Activated T-cell treated with anti-CD3 and anti-CD28 coated beads, Interleukin-2, amount 50 U/mL, for 72 hours (primary cell): ENCODE measurements at regions not wholly inside any gene's neighbourhood (a gene's known extent, or its start where the extent isn't known, plus 50 kb on each side); places are given as distances from the start of the nearest gene placed in this dataset.

Experiments used
- ATAC-seq, 2 donors: fragments of 150-1000 bp; cut with Tn5 transposase; replicated peaks in 1 of 2; 2 replicates each; pipeline ENCODE4 v1.10.0; 2021; ENCODE audit warnings: moderate library complexity in 2 of 2, mild to moderate bottlenecking in 1 of 2
- DNase-seq, 2 donors: peaks; one replicate each; pipeline ENCODE4 v3.0.0; 2021 to 2022; ENCODE audit warnings: mixed read lengths in 1 of 2
- H3K27ac Mint-ChIP-seq: one replicate; pipeline ENCODE4 v1.8.0; 2022; ENCODE audit warnings: mild to moderate bottlenecking, moderate library complexity, mixed read lengths
- H3K27me3 Mint-ChIP-seq: one replicate; pipeline ENCODE4 v1.8.0; 2022; ENCODE audit warnings: low read depth, mixed read lengths
- H3K36me3 Mint-ChIP-seq, 2 donors: one replicate each; pipeline ENCODE4 v1.8.0; 2022; ENCODE audit warnings: mixed read lengths in 2 of 2, mild to moderate bottlenecking in 1 of 2; ENCODE audit not compliant: insufficient read depth in 2 of 2
- H3K4me1 Mint-ChIP-seq: one replicate; pipeline ENCODE4 v1.8.0; 2022; ENCODE audit warnings: low read depth, mixed read lengths
- H3K4me3 Mint-ChIP-seq, 2 donors: one replicate each; pipeline ENCODE4 v1.8.0; 2022; ENCODE audit warnings: mild to moderate bottlenecking in 2 of 2, mixed read lengths in 2 of 2, moderate library complexity in 2 of 2
- H3K9me3 Mint-ChIP-seq, 2 donors: one replicate each; pipeline ENCODE4 v1.8.0; 2022; ENCODE audit warnings: mixed read lengths in 2 of 2

GRCh38 chr3:104855702-104856101 lies 511.0 kb upstream of the ALCAM start:
- no peak for DNase-seq
- Mint-ChIP-seq H3K9me3 (peaks cover 0 to 2% of the 10 kb centered on the region in 2 donors), H3K4me3 (no peak overlapping the region), H3K4me1 (no peaks in the 10 kb centered on the region), H3K27ac (no peak overlapping the region), H3K36me3 (no peaks in the 10 kb centered on the region), H3K27me3 (no peaks in the 10 kb centered on the region)
- no peak for ATAC-seq

- no peaks in the 10 kb centered on the region for H3K4me1 Mint-ChIP-seq
- H3K9me3 Mint-ChIP-seq: no peaks in the 10 kb centered on the region
Measured at GRCh38 chr3:104856741-104857140, 510.0 kb upstream of the ALCAM start.

DNA sequence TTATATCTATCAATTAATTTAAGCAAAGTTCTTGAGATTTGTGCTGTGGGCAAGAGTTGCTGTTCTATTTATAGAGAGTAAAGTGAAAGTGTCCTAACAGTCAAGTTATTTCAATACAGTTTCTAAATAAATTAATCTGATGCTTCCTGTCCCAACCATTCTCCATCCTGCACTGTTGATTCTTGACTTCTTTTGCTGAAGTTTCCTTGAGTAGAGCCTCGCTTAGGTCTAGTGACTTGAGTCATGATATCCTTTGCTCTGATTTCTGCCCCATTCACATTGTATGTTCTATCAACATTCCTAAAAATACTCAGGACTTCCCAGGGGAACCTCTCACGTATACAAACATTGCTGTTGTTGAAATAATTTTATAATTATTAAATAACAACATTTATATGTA lies 498.4 kb upstream of the ALCAM start:
- DNase-seq (no peak), ATAC-seq (no peak)
- H3K36me3 Mint-ChIP-seq: no peaks in the 10 kb centered on the region
- peaks cover 6% of the 10 kb centered on the region for H3K27me3 Mint-ChIP-seq
- no peaks in the 10 kb centered on the region for H3K4me1 Mint-ChIP-seq
- no peak overlapping the region for H3K4me3 Mint-ChIP-seq
- H3K27ac Mint-ChIP-seq: no peak overlapping the region
- H3K9me3 Mint-ChIP-seq: no peaks in the 10 kb centered on the region

More at GRCh38 chr3:104856741-104857140, 510.0 kb upstream of the ALCAM start:
- no peak for DNase-seq
- Mint-ChIP-seq H3K27ac (no peak overlapping the region), H3K27me3 (no peaks in the 10 kb centered on the region), H3K4me3 (no peak overlapping the region), H3K36me3 (no peaks in the 10 kb centered on the region)
- ATAC-seq: no peak

DNA sequence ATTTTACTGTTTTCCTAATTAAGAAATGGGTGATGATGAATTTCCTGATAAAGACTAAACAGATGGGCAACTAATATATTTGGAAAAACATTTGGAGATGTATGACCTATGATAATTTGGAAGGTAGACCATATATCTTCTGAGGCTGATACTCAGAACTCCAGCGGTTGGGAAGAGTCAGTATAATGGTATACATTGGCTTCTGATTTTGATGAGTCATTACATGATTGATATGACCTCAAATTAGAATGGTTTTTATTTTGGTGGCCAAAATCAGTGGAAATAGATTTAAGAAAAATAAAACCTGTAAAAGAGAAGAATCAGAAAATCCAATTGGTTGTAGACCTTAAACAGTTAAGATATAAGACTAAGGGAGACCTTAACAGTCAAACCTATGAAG lies 496.4 kb upstream of the ALCAM start:
- H3K27ac Mint-ChIP-seq: no peak overlapping the region
- no peak for ATAC-seq

DNA sequence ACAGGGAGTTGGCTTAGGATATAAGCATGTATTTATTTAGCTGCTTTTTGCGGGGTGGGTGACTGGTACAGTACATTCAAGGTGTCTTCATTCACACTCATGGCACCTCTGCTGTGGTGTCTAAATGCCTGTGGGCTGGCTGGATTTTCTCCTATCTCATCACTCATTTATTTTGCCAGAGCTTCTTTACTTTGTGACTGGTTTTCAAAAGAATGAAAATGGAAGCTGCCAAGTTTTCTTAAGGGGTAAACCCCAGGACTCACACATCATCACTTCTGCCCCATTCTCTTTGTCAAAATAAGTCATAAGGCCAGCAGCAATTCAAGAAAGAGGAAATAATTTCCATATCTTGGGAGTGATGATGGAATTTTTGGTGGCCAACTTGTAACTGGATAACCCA lies 493.4 kb upstream of the ALCAM start:
- Mint-ChIP-seq H3K4me1 (no peaks in the 10 kb centered on the region), H3K4me3 (no peak overlapping the region), H3K9me3 (no peaks in the 10 kb centered on the region), H3K27ac (no peak overlapping the region), H3K36me3 (no peaks in the 10 kb centered on the region), H3K27me3 (peaks cover 6% of the 10 kb centered on the region)
- DNase-seq: no peak
- no peak for ATAC-seq

More for the DNA sequence above, 496.4 kb upstream of the ALCAM start:
- H3K9me3 Mint-ChIP-seq: no peaks in the 10 kb centered on the region
- DNase-seq: no peak
- H3K36me3 Mint-ChIP-seq: no peaks in the 10 kb centered on the region
- H3K4me3 Mint-ChIP-seq: no peak overlapping the region
- no peaks in the 10 kb centered on the region for H3K4me1 Mint-ChIP-seq
- H3K27me3 Mint-ChIP-seq: peaks cover 6% of the 10 kb centered on the region

GRCh38 chr3:104878395-104878794 lies 488.3 kb upstream of the ALCAM start:
- no peak overlapping the region for H3K4me3 Mint-ChIP-seq
- DNase-seq: no peak
- no peak overlapping the region for H3K27ac Mint-ChIP-seq
- no peak for ATAC-seq
- H3K9me3 Mint-ChIP-seq: no peaks in the 10 kb centered on the region
- H3K27me3 Mint-ChIP-seq: no peaks in the 10 kb centered on the region
- H3K4me1 Mint-ChIP-seq: no peaks in the 10 kb centered on the region
- no peaks in the 10 kb centered on the region for H3K36me3 Mint-ChIP-seq

DNA sequence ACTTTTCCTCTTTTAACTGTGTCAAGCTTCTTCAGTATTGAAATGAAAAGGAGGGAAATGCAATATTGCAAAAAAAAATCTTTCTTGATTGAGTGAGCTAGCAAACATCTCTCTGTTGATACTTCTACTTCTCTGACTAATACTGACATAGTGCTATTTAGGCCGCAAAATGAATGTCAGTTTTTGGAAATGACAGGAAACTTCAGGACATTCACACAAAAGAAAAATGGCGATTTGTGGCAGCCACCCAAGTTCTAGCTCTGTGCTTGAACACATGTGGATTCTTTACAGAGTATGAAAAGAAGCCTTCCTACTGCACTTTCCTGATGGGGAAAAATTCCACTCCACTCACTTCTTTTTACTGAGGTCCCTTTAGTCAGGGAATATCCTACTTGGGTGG lies 486.8 kb upstream of the ALCAM start:
- Mint-ChIP-seq H3K36me3 (no peaks in the 10 kb centered on the region), H3K9me3 (no peaks in the 10 kb centered on the region), H3K4me1 (no peaks in the 10 kb centered on the region), H3K27me3 (no peaks in the 10 kb centered on the region), H3K27ac (no peak overlapping the region), H3K4me3 (no peak overlapping the region)
- DNase-seq: no peak
- no peak for ATAC-seq

- H3K27ac Mint-ChIP-seq: no peak overlapping the region
- DNase-seq (no peak), ATAC-seq (no peak)
- H3K27me3 Mint-ChIP-seq: no peaks in the 10 kb centered on the region
- H3K9me3 Mint-ChIP-seq: no peaks in the 10 kb centered on the region
- H3K4me3 Mint-ChIP-seq: no peak overlapping the region
- no peaks in the 10 kb centered on the region for H3K4me1 Mint-ChIP-seq
- H3K36me3 Mint-ChIP-seq: no peaks in the 10 kb centered on the region
Measured at GRCh38 chr3:104885214-104885814, 481.4 kb upstream of the ALCAM start.

DNA sequence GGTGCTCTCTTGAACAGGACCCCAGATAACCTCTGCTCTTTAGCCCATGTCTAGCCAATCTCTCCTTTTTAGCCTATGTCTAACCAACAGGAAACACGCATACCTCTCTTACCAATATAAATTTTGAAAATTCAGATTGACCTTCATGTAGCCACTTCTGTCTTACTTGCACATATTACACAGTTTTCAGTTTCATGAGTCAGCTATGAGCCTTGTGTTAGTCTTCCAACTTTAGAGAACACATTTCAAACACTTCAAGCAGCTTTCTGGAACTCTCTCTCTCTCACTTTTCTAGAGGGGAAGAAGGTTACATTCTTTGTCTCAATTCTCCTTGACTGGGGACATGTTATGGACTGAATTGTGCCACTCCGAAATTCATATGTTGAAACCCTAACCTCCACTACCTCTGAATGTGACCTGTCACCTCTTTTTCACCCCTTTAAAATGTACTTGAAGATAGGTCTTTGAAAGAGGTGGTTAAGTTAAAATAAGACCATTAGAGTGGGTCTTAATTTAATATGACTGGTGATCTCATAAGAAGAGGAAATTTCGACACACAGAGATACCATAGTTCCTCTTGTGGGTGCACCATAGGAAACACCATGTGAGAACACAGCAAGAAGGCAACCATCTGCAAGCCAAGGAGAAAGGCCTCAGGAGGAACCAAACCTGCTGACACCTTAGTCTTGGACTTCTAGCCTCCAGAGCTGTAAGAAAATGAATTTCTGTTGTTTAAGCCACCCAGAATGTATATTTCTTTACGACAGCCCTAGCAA lies 480.3 kb upstream of the ALCAM start:
- DNase-seq: no peak
- no peak for ATAC-seq
- H3K9me3 Mint-ChIP-seq: no peaks in the 10 kb centered on the region
- no peaks in the 10 kb centered on the region for H3K27me3 Mint-ChIP-seq
- no peaks in the 10 kb centered on the region for H3K4me1 Mint-ChIP-seq
- H3K4me3 Mint-ChIP-seq: no peak overlapping the region
- H3K27ac Mint-ChIP-seq: no peak overlapping the region
- no peaks in the 10 kb centered on the region for H3K36me3 Mint-ChIP-seq

DNA sequence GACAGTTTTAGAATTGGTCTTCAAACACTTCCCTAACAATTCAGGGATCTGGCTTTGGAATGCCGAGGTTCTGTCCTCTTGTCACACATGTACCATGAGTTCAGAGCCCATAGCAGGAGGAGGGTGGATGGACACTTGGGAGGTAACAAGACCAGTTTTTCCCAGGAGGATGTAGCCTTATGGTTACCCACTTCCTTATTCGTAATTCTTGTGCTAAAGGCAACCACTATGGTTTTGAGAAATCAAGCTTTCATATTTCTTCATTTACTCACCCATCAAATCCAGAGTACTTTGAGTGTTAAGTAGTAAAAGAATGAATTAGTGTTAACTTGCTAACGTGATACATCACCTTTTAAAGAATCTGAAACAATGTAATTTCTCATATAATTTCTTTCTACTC lies 479.6 kb upstream of the ALCAM start:
- DNase-seq (no peak), ATAC-seq (no peak)
- H3K27me3 Mint-ChIP-seq: no peaks in the 10 kb centered on the region
- H3K4me3 Mint-ChIP-seq: no peak overlapping the region
- H3K27ac Mint-ChIP-seq: no peak overlapping the region
- no peaks in the 10 kb centered on the region for H3K36me3 Mint-ChIP-seq
- no peaks in the 10 kb centered on the region for H3K4me1 Mint-ChIP-seq
- H3K9me3 Mint-ChIP-seq: peaks cover 0 to 2% of the 10 kb centered on the region in 2 donors

DNA sequence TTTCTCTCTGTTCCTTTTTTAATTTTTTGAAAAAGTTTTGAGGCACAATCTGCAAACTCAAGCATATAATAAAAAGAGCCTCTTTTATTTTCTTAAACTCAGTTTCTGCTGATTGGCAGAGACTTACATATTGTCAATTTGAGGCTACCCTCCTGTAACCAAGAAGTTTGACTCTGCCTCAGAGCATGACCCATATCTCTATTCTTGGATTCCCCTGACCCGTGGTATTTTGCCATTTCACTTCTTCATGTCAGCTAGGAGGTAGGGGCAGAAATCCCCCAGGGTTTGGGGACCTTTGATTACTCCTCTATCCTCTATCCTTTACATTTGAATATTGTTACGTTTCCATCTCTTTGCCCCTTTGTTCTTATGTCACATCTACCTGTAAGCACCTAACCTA lies 479.1 kb upstream of the ALCAM start:
- Mint-ChIP-seq H3K36me3 (no peaks in the 10 kb centered on the region), H3K27ac (no peak overlapping the region), H3K4me3 (no peak overlapping the region), H3K27me3 (no peaks in the 10 kb centered on the region), H3K4me1 (no peaks in the 10 kb centered on the region), H3K9me3 (peaks cover 0 to 3% of the 10 kb centered on the region in 2 donors)
- ATAC-seq: no peak
- DNase-seq: no peak

DNA sequence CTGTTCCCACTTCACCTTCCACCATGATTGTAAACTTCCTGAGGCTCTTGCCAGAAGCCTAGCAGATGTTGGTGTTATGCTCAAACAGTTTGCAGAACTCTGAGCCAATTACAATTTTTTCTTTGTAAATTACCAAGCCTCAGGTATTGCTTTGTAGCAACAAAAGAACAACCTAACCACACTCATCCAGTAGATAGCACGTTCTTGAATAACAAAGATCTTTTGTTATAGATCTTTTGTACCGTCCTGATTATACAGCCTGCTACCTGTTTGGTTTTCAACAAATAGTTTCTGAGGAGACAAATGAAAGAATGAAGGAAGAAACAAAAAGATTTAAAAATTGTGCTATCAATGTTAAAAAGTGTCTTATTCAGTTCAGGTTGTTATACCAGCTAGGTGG lies 474.7 kb upstream of the ALCAM start:
- Mint-ChIP-seq H3K4me3 (no peak overlapping the region), H3K36me3 (no peaks in the 10 kb centered on the region), H3K9me3 (peaks cover 0 to 4% of the 10 kb centered on the region in 2 donors), H3K27me3 (no peaks in the 10 kb centered on the region), H3K4me1 (no peaks in the 10 kb centered on the region), H3K27ac (no peak overlapping the region)
- no peak for DNase-seq
- no peak for ATAC-seq

GRCh38 chr3:104896624-104897023 lies 470.1 kb upstream of the ALCAM start:
- Mint-ChIP-seq H3K9me3 (peaks cover 4 to 5% of the 10 kb centered on the region in 2 donors), H3K4me3 (no peak overlapping the region), H3K27ac (peak overlapping the region; percentile 28), H3K4me1 (no peaks in the 10 kb centered on the region), H3K27me3 (no peaks in the 10 kb centered on the region), H3K36me3 (no peaks in the 10 kb centered on the region)
- no peak for ATAC-seq
- DNase-seq: no peak

DNA sequence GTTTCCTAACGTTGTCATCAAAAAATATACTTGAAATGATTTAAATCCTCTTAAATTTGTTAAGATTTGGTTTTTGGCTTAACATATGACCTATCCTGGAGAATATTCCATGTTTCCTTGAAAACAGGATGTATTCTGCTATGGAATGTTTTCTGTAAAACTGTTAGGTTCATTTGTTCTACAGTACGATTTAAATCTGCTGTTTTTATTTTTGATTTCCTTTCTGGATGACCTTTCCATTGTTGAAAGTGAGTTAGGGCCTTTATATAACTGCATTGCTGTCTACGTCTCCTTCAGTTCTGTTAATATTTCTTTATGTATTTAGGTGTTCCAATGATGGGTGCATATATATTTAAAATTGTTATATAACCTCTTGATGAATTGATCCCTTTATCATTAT lies 465.3 kb upstream of the ALCAM start:
- H3K4me3 Mint-ChIP-seq: no peak overlapping the region
- H3K36me3 Mint-ChIP-seq: peaks cover 0 to 2% of the 10 kb centered on the region in 2 donors
- peaks cover 4 to 5% of the 10 kb centered on the region in 2 donors for H3K9me3 Mint-ChIP-seq
- no peaks in the 10 kb centered on the region for H3K27me3 Mint-ChIP-seq
- ATAC-seq (no peak), DNase-seq (no peak)
- no peaks in the 10 kb centered on the region for H3K4me1 Mint-ChIP-seq
- H3K27ac Mint-ChIP-seq: no peak overlapping the region
